Ascending aorta (tissue), 2 donors: ENCODE measurements at regions not wholly inside any gene's neighbourhood (a gene's known extent, or its start where the extent isn't known, plus 50 kb on each side); places are given as distances from the start of the nearest gene placed in this dataset.

Experiments used
- DNase-seq, 2 donors: peaks; one replicate each; pipeline ENCODE4 v3.0.0-alpha.2; 2019; ENCODE audit warnings: low spot score in 2 of 2
- H3K27ac ChIP-seq, 2 donors: fragments of 200-600 bp; sonication (generic); one replicate each; pipeline ENCODE4 v1.5.1; 2016 to 2017; ENCODE audit warnings: mild to moderate bottlenecking in 1 of 2
- H3K27me3 ChIP-seq: fragments of 200-600 bp; sonication (generic); one replicate; pipeline ENCODE4 v1.5.1; 2017
- H3K36me3 ChIP-seq, 2 donors: fragments of 200-600 bp; sonication (generic); one replicate each; pipeline ENCODE4 v1.5.1; 2016
- H3K4me1 ChIP-seq, 2 donors: fragments of 200-600 bp; sonication (generic); one replicate each; pipeline ENCODE4 v1.5.1; 2016 to 2017; ENCODE audit warnings: mild to moderate bottlenecking in 1 of 2
- H3K4me3 ChIP-seq, 2 donors: fragments of 200-600 bp; sonication (generic); one replicate each; pipeline ENCODE4 v1.5.1; 2016 to 2017; ENCODE audit warnings: mild to moderate bottlenecking in 1 of 2
- H3K9me3 ChIP-seq, 2 donors: fragments of 200-600 bp; sonication (generic); one replicate each; pipeline ENCODE4 v1.5.1; 2016
- CTCF ChIP-seq, 3 experiments: fragments of 200-600 bp in 2 of 3; fragments of 450-650 bp in 1 of 3; sonication (generic) in 2 of 3; IDR thresholded peaks; one replicate each; pipeline ENCODE4 v1.5.1; 2016 to 2019; ENCODE audit warnings: antibody characterized with exemption in 3 of 3, mild to moderate bottlenecking in 1 of 3, moderate library complexity in 1 of 3
- intact Hi-C: fragments of 100-400 bp; cut with DNase I; formaldehyde crosslinking; loops from one replicate; pipeline ENCODE4 v1.15.1; 2023

DNA sequence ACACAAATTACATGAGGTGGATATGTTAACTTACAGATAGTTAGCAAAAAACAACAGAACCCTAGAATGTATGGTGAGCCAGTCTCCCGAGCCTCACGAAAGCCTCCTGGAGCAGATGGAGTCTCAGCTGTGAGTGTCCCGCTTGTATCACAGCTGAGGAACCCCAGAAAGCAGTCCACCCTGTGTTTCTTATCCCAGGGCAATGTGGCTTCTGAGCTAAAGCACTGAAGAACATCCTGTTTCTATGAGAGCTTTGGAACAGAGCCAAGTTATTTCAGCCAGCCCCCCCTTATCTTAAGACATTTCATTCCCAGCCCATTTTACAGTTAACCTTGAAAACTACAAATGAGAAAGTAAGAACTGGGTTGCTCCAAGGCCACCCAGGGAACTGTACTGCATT, 1220.9 kb upstream of the CDH6 start:
- Histone ChIP-seq H3K4me3 (no peak overlapping the region), H3K36me3 (no peaks in the 10 kb centered on the region), H3K27me3 (no peaks in the 10 kb centered on the region), H3K27ac (no peak overlapping the region), H3K4me1 (no peaks in the 10 kb centered on the region), H3K9me3 (no peaks in the 10 kb centered on the region)
- intact Hi-C loops = no loop called here
- DNase-seq = no peak
- TF ChIP-seq CTCF (IDR thresholded peaks at IDR 0.05) = no peak

- H3K9me3 ChIP-seq = no peaks in the 10 kb centered on the region
- no peaks in the 10 kb centered on the region for H3K4me1 ChIP-seq
- DNase-seq = no peak
- no peak overlapping the region for H3K27ac ChIP-seq
- H3K27me3 ChIP-seq = no peaks in the 10 kb centered on the region
- H3K36me3 ChIP-seq = no peaks in the 10 kb centered on the region
- intact Hi-C loops = no loop called here
- H3K4me3 ChIP-seq = no peak overlapping the region
- no peak for TF ChIP-seq CTCF (IDR thresholded peaks at IDR 0.05)
Measured at GRCh38 chr5:29963956-29964355, 1229.5 kb upstream of the CDH6 start.

DNA sequence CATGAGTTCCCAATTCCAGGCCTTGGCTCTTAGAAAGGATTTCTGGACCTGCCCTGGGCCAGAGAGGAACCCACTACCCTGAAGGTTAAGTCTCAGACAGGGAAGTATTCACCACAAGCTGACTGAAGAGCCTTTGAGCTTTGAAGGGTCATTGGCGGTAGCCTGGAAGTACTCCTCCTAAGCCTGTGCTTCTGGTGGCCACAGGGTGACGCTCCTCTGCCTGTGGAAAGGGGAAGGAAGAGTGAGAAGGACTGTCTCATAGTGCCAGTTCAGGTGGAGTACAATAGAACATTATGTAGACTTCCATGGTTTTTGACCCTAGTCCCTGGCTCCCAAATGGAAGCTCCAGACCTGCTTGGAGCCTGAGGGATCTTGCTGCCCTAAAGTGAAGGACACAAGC, 1233.2 kb upstream of the CDH6 start:
- no peaks in the 10 kb centered on the region for H3K36me3 ChIP-seq
- no peaks in the 10 kb centered on the region for H3K9me3 ChIP-seq
- intact Hi-C loops = no loop called here
- no peak overlapping the region for H3K27ac ChIP-seq
- H3K4me3 ChIP-seq = no peak overlapping the region
- DNase-seq = no peak
- no peak for TF ChIP-seq CTCF (IDR thresholded peaks at IDR 0.05)
- H3K4me1 ChIP-seq = no peaks in the 10 kb centered on the region
- no peaks in the 10 kb centered on the region for H3K27me3 ChIP-seq

DNA sequence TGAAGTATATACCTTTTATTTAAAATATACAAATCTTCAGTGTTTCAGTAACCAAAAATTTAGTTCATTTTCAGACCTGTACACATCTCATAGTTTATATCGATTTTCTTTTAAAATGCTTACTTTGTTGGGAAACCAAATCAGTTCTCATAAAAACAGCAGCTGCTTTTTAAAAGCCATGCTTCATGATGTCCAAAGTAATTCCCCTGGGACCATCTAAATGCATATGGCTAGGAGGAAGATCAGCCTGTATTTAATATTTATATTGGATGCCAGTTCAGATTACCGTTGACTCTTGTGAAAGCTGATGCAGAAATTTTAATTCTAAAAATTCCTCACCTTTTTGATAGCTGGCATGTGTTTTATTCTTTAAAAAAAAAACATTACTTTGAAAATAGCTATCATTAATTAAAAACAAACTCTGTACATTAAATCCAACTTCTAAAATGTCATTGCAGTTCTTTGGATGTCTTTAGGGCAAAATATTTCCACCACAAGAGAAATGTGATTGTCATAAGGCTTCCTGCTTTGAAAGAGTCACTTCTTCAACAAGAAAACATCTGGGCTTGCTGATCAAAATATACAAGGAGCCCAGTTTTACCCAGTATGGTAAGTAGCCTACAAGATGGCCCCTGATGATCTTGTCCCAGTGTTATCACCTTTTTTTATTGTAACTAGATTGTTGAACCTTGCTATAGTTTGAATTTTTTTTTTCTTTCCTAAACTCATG, 1242.9 kb upstream of the CDH6 start:
- Histone ChIP-seq H3K27ac (no peak overlapping the region), H3K4me1 (no peaks in the 10 kb centered on the region), H3K9me3 (no peaks in the 10 kb centered on the region), H3K27me3 (no peaks in the 10 kb centered on the region), H3K4me3 (no peak overlapping the region), H3K36me3 (no peaks in the 10 kb centered on the region)
- intact Hi-C loops = no loop called here
- no peak for TF ChIP-seq CTCF (IDR thresholded peaks at IDR 0.05)
- no peak for DNase-seq

DNA sequence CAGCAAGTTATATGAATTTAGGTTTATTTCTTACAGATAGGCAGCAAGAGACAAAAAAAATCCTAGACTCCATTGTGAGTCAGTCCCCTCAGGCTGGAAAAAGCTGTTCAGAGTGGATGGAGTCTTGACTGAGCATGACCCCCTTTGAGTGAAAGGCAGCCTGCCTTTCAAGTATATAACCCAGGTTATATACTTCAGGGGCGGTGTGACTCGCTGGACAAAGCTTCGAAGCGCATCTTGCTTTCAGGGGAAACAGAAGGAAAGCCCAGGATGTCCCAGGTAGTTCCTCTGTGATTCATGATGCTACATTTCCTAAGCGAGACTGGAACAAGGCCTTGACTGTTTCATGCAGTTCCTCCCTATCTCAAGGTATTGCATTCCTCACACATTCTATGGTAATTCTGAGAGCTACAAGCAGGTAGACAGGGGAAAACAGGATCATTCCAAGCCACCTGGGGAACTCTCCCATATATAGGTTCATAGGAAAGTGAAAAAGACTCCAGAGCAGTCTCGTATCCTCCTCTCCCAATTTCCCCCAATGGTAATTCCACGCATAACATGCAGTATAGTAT, 1244.1 kb upstream of the CDH6 start:
- no peak for TF ChIP-seq CTCF (IDR thresholded peaks at IDR 0.05)

More for the DNA sequence above, 1244.1 kb upstream of the CDH6 start:
- Histone ChIP-seq H3K27me3 (no peaks in the 10 kb centered on the region), H3K9me3 (no peaks in the 10 kb centered on the region), H3K27ac (no peak overlapping the region), H3K4me1 (no peaks in the 10 kb centered on the region), H3K4me3 (no peak overlapping the region), H3K36me3 (no peaks in the 10 kb centered on the region)
- intact Hi-C loops = no loop called here
- DNase-seq = no peak
